Renal cortical epithelial cell (primary cell): ENCODE measurements at regions not wholly inside any gene's neighbourhood (a gene's known extent, or its start where the extent isn't known, plus 50 kb on each side); places are given as distances from the start of the nearest gene placed in this dataset.

Source experiments
- DNase-seq: peaks from one replicate; pipeline ENCODE4 v3.0.0-alpha.2; 2011; ENCODE audit warnings: low read depth

DNA sequence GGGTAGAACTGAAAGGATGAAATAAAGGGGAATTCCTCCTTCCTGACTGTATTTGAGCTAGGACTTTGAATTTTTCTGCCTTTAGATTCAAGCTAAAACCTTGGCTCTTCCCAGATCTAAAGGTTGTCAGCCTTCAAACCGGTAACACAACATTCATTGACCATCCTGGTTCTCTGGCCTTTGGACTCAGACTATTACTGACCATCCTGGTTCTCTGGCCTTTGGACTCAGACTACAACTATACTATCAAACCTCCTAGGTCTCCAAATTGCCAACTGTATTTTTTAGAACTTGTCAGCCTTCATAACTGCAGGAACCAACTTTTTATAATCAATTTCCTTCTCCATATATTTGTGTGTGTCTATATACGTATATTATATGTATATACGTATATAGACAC is 140.6 kb upstream of the RBMY1B start:
- DNase-seq: no peak

DNA sequence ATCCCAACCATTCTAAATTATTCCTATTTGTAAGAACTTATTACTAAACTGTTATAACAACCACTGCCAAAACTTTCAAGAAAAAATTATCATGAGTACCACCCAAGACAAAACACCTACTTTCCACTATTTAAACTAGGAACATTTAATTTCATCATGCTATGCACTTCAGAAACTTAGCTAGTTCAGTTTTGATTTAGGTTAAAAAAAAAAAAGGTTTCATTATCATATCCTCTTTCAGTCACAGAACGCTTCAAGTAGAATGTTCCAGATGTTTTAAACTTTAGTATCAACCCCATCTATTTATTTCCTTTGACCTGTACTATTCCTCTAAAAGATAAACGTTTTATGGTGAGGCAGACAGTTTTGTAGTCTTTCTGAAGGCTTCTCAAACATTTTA is 117.0 kb upstream of the RBMY1B start:
- DNase-seq: no peak

DNA sequence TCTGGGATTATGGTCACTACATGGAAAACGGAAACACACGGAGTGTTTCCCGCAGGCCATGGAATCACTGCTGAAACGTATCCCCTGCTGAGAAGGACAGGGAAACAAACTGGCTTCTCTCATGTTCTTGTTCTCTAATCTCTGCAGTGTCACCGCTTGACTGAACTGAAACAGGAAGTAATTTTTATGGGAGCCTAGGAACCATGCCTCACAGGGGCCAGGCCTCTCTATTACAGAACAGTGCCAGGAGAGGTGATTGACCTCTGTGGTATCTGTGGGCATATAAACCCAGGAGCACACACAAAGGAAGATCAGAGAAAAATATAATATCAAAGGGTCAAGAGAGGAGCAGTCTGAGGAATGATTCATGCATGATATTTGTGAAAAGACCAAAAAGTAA is 88.9 kb upstream of the RBMY1B start:
- peak; percentile 56 for DNase-seq

DNA sequence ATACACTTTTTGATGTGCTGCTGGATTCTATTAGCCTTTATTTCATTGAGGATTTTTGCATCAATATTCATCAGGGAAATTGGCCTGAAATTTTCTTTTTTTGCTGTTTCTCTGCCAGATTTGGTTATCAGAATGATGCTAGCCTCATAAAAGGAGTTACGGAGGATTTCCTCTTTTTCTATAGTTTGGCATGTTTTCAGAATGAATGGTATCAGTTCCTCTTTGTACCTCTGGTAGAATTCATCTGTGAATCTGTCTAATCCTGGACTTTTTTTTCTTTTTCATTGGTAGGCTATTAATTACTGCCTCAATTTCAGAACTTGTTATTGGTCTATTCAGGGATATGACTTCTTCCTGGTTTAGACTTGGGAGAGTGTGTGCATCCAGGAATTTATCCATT is 70.6 kb upstream of the RBMY1B start:
- DNase-seq: no peak

DNA sequence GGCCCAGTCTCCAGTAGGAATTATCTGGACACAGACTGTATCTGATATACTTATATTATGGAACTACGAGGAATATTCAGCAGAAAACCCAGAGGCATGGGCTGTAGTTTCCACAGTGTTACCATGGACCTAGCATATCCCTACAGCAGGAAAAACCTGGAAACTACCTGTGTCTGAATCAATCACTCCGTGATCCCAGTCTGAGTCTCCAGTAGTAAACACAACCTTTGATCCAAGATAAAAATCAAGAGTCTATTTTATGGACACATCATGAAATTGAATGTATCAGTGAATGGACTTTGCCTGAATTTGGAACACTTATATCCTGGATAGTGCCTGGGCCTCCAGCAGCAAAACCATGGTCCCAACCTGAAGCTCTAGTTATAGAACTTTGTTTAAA is 57.5 kb upstream of the RBMY1B start:
- DNase-seq: no peak

DNA sequence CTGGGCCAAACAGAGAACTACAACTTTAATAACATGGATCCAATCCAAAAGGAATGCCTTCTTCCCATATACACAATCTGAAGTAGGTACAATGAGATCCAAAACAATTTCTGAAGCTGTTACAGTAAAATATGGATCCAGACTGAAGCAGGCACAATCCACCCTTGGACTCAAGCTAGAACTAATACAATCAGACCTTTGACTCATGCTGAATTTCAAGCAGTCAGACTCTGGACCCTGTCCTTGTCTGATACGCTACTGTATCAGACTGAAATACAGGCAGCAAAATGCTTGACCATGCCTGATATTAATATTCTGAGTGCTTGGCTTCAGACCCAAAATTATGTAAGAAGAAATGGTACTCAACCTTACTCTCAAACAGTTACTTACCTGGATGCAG is 57.0 kb upstream of the RBMY1B start:
- no peak for DNase-seq

DNA sequence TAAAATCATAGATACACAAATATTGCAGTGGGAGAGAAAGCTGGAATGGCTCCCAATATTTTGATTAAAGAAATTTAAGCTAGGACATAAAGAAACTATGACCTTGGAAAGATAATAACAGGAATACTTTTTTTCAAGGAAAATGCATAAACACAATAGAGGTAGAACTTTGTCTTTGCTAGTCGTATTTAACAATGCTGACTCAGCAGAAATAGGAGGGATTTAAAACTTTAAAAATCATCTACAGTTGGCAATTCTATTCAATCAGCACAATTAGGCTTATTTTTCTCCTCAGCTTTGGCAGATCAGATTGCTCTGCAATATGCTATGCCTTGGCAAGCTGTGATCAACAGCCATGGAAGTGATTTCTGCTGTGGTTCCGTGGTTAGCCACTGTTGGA is 51.5 kb upstream of the RBMY1B start:
- DNase-seq: peak; percentile 31
